ENCODE measurements at regions not wholly inside any gene's neighbourhood (a gene's known extent, or its start where the extent isn't known, plus 50 kb on each side); places are given as distances from the start of the nearest gene placed in this dataset.

DNA sequence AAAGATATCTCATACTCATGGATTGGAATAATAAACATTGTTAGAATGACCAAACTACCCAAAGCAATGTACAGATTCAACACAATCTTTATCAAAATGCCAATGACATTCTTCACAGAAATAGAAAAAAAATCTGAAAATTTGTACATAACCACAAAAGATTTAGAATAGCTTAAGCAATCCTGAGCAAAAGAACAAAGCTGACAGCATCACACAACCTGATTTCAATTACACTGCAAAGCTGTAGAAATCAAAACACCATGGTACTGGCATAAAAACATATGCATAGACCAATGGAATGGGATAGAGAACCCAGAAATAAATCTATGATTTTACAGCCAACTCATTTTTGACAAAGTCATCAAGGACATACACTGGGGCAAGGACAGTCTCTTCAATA, 130.0 kb upstream of the TMEM72 start:
- no peak for TF ChIP-seq EZH2 (IDR thresholded peaks at IDR 0.05; ENCODE audit: borderline replicate concordance, insufficient read depth, low read depth, low read length, poor library complexity, severe bottlenecking)
- TF ChIP-seq, protein P1, sequence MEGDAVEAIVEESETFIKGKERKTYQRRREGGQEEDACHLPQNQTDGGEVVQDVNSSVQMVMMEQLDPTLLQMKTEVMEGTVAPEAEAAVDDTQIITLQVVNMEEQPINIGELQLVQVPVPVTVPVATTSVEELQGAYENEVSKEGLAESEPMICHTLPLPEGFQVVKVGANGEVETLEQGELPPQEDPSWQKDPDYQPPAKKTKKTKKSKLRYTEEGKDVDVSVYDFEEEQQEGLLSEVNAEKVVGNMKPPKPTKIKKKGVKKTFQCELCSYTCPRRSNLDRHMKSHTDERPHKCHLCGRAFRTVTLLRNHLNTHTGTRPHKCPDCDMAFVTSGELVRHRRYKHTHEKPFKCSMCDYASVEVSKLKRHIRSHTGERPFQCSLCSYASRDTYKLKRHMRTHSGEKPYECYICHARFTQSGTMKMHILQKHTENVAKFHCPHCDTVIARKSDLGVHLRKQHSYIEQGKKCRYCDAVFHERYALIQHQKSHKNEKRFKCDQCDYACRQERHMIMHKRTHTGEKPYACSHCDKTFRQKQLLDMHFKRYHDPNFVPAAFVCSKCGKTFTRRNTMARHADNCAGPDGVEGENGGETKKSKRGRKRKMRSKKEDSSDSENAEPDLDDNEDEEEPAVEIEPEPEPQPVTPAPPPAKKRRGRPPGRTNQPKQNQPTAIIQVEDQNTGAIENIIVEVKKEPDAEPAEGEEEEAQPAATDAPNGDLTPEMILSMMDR (IDR thresholded peaks at IDR 0.05) = no peak

Measured in B cell (primary cell).